Fibroblast of lung (primary cell): ENCODE measurements at regions not wholly inside any gene's neighbourhood (a gene's known extent, or its start where the extent isn't known, plus 50 kb on each side); places are given as distances from the start of the nearest gene placed in this dataset.

ENCODE experiments used
- CTCF ChIP-seq, 2 donors: IDR thresholded peaks in 1 of 2; conservative IDR thresholded peaks in 1 of 2; 1 replicate in 1 of 2; 2 replicates in 1 of 2; pipeline ENCODE4 v1.5.1; 2011 to 2012; ENCODE audit warnings: low read length in 2 of 2, control low read depth in 1 of 2, inconsistent platforms in 1 of 2, low read depth in 1 of 2, mild to moderate bottlenecking in 1 of 2
- EZH2 ChIP-seq: IDR thresholded peaks from 2 replicates; pipeline ENCODE4 v1.5.1; 2012; ENCODE audit warnings: low read length, control low read depth, mild to moderate bottlenecking; ENCODE audit errors: missing control alignments

- no peak for TF ChIP-seq CTCF (conservative IDR thresholded peaks at IDR 0.05 in 1 of 2, IDR thresholded peaks at IDR 0.05 in 1 of 2; ENCODE audit: low read depth in 1 of 2, low read length in 2 of 2)
- TF ChIP-seq EZH2: no peak
Observed at GRCh38 chr21:15437883-15438282, 291.9 kb upstream of the USP25 start.
